Uterus (tissue), 2 donors: ENCODE measurements at regions not wholly inside any gene's neighbourhood (a gene's known extent, or its start where the extent isn't known, plus 50 kb on each side); places are given as distances from the start of the nearest gene placed in this dataset.

ENCODE experiments used
- POLR2A ChIP-seq, 2 donors: fragments of 450-650 bp; IDR thresholded peaks; one replicate each; pipeline ENCODE4 v1.6.1; 2016; ENCODE audit warnings: antibody characterized with exemption in 2 of 2, mild to moderate bottlenecking in 1 of 2, moderate library complexity in 1 of 2
- TF ChIP-seq, protein P1 (sequence below), 4 experiments: fragments of 200-600 bp in 2 of 4; fragments of 450-650 bp in 2 of 4; sonication (generic) in 2 of 4; IDR thresholded peaks; one replicate each; pipeline ENCODE4 v1.5.1; 2016 to 2019; ENCODE audit warnings: antibody characterized with exemption in 4 of 4, mild to moderate bottlenecking in 2 of 4, moderate library complexity in 1 of 4

DNA sequence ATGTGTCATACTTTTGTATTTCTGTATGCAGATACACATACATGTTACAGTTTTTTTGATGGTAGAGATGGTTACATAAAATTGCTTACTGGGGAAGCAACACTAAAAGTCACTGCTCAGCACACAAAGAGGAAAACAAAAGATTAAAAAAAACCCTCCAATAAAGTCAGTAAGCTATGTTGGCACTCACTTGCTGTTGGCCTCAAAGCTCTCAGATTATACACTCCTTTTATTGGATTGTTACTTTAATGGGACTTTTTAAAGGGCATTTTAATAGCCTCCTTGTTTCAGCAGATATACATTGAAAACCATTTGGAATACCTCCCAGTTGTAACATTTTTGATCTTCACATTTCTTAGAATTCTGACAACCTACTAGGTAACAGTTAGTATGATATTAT, 222.0 kb upstream of the HHIP start:
- TF ChIP-seq, protein P1, sequence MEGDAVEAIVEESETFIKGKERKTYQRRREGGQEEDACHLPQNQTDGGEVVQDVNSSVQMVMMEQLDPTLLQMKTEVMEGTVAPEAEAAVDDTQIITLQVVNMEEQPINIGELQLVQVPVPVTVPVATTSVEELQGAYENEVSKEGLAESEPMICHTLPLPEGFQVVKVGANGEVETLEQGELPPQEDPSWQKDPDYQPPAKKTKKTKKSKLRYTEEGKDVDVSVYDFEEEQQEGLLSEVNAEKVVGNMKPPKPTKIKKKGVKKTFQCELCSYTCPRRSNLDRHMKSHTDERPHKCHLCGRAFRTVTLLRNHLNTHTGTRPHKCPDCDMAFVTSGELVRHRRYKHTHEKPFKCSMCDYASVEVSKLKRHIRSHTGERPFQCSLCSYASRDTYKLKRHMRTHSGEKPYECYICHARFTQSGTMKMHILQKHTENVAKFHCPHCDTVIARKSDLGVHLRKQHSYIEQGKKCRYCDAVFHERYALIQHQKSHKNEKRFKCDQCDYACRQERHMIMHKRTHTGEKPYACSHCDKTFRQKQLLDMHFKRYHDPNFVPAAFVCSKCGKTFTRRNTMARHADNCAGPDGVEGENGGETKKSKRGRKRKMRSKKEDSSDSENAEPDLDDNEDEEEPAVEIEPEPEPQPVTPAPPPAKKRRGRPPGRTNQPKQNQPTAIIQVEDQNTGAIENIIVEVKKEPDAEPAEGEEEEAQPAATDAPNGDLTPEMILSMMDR (IDR thresholded peaks at IDR 0.05), result no peak
- TF ChIP-seq POLR2A (IDR thresholded peaks at IDR 0.05), result no peak
